Cerebellar cortex (tissue), 1 donor: ENCODE measurements at regions not wholly inside any gene's neighbourhood (a gene's known extent, or its start where the extent isn't known, plus 50 kb on each side); places are given as distances from the start of the nearest gene placed in this dataset.

Experiments
- DNase-seq: peaks from one replicate; pipeline ENCODE4 v3.0.0-alpha.2; 2015; ENCODE audit warnings: low spot score

DNA sequence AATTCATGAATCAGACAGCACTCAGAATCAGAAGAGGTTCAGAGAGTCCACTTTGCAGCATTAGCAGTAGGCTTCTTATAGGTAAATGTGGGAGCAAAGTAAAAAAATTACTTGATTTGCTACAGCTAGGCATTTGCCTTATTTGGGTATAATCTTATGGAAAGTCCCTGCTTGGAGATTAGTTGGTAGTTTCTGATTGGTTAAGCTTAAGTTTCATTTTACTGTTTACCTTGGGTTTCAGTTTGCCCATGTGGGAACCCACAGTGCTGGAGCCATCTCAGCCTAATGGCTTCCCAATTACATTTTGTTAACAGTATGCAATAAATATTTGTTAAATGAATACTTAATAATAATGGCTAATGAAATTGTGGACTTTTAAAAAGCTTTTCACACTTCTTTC is 311.0 kb upstream of the FLRT2 start:
- DNase-seq = no peak

DNA sequence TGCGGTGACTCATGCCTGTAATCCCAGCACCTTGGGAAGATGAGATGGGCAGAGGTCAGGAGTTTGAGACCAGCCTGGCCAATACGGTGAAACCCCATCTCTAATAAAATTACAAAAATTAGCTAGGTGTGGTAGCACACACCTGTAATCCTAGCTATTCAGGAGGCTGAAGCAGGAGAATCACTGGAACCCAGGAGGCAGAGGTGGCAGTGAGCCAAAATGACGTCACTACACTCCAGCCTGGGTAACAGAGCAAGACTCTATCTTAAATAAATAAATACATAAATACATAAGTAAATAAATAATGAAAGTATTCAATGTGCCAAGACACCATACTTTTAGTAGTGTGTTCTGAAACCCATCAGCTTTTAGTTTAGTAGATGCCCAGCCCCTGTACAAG is 308.1 kb upstream of the FLRT2 start:
- DNase-seq = no peak

DNA sequence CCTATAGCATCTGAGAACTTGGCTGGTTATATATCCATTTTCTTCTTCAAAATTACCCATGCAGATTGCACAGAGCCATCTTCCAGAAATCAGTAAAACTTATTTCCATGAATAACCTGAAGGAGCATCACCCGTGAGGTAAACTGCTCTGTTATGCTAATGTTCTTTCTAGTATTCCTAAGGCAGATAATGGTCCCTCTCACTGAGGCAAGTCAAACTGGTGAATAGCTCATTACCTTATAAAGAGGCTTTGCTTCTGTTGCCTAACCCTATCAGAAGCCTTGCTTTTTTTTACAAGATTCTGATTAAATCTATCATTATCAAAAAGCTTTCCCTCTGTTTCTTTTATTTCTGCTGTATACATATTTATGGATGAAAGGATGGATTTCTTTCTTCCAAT is 307.6 kb upstream of the FLRT2 start:
- no peak for DNase-seq

DNA sequence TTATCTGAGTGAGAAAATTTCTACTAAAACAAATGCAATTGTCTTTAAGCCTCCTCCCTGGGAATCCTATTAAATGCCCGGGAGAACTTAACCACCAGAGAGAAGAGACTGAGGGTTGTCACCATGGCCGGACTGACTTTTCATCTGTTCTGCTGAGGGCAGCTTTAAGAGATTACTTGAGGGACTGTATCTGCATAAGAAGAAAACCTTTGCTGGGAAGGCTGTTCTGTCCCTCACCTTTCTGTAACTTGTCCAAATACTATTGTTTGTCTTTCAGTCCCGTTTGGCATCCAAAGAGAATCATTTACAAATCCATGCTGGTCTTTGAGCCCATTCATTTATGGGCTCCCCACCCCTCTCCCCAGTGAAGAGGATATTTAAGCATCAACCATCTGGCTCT is 306.3 kb upstream of the FLRT2 start:
- DNase-seq = no peak

DNA sequence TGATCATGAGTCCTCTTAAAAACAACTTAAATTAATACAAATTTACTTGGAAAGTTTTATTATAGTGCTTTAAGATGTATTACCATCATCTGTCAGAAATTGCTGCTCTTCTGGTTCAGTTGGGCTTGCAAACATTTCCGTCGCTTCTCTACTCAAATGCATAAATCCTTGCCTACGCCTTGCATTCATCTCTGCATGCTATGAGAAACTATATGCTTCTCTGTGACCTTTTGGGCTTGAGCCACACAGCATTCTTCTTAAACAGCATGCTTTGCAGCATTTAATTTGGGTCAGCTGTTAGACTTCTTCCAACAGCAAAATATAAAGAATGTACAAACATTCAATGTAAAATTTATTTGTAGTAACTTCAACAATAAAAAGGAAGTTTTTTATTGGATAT is 305.7 kb upstream of the FLRT2 start:
- DNase-seq = no peak

DNA sequence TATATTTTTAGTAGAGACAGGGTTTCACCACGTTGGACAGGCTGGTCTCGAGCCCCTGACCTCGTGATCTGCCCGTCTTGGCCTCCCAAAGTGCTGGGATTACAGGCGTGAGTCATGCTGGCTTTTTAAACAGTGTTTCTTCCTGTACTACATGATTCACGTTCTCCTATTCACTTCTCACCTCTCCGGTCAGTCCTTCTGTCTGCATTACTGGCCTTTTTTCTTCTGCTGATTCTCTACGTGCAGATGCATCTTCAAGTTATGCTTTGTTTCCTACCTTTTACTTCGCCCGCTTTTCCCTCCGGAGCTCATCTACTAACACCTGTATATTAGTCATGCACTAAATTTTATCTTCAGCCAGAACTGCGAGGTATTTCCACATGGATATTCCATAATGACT is 296.2 kb upstream of the FLRT2 start:
- no peak for DNase-seq

DNA sequence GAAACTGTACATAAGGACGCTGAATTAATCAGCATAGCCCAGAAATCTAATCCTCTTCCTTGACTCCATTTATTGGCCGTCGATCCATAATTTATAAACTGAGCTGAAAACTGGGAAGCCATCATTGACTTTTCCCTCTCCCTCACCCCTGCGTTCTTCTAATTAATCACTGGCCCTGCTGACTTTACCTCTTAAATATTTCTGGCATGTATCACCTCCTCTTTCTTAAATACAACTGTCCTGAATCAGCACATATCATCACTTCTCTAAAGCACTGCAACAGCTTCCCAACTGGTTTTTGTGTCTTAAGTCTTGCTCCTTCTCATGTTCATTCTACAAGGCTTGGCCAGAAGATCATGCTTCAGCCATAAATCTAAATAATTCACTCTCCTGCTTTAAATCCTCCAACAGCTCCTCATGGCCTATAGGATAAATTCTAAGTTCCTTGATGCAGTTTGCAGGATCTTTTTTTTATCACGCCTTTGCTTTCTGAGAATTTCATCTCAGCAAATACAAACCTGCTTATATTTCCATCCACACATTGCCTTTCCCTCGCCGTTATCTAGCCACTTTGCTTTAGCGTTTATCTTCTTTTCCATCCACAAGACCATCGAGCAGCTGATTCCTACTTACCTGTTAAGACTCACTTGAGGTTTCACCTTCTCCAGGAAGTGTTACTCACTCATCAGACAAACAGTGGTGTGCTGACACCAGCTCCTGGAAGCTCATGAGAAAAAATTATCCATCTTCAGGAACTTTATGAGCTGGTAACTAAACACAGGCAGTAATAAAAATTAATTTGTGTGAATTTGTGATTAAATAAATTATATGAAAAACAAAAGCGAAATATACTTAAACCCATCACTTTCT is 295.6 kb upstream of the FLRT2 start:
- no peak for DNase-seq

DNA sequence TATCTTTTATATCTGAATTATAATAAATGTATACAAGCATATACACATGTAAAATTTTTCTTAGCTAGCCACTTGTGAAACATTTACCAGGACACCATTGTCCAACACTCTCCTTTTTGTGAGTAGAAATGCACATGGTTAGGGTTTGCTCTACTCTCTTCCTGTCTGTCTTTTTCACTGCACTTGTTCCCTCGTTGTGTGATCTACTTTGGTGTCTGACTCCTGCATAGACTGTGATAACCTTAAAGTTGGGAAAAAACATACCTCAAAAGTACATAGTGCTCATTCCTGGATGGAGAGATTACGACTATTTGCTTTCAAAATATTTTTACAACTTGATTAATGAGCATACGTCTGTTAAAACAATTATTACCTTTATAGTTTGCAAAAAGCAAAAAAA is 294.1 kb upstream of the FLRT2 start:
- DNase-seq = no peak

DNA sequence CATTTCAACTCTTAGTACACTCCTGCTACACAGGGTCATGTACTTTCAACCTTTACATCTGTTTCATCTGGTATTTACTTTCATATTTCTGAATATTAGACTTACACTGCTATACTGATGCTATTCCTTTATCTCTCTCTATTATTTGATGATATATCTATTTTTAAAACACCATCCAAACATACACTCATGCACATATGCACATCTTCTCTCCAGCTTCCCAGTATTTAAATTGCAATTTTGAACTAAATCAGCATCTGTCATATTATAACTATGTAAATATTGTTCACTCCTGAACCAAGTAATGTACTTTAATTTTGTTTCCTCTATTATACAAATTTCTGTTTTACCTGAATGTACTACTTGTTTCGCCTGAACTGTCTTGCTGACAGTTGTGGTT is 293.6 kb upstream of the FLRT2 start:
- DNase-seq = no peak

DNA sequence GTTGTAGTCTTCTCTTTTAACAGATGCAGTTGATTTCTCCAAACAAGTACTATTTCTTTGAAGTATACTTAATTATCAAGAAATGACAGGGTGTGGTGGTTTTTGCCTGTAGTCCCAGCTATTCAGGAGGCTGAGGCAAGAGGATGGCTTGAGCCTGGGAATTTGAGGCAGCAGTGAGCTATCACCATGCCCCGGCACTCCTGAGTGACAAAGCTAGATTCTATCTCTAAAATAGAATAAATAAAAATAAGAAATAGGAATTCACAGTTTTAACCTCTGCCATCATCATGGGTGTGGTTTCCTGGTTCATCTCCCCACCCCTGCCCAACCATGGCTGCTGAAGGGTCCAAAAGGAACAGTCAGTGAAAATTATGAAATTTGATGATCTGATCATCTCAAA is 290.2 kb upstream of the FLRT2 start:
- DNase-seq = no peak

DNA sequence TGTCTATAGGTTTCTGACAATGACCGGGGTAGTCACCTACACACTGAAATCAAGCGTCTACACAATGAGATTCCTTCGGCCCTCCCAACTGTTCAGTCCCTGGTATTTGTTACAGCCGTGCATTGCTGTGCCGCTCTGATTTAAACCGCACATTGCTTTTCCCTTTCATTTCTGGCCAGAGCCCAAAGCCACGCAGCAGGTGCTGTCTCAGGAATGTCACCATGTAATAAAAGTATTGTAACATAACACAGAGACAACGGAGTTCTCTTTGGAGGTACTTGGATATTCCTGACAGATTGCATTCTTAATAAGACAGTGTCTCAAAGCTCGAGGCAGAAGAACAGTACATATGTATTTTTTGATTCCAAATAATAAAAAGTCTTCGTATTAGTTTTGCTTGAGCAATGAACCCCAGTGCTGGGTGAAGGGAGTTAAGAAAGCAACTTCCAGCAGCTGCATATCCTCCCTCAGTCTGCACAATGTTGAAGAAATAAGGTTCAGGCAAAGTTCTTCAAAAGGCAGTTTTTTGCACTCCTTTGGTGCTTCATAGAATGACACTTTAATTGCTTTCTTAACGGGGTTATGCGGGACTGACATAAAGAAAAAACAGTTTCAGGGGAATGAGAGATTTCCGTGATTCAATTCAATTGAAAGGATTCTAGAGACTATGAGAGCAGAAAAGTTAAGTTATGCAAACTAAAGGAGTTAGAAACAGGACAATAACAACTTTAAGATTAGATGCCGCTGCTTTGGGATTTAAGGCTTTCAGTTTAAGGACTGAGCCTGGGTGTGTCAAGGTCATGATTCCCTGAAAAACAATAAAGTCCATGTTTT is 288.7 kb upstream of the FLRT2 start:
- no peak for DNase-seq

DNA sequence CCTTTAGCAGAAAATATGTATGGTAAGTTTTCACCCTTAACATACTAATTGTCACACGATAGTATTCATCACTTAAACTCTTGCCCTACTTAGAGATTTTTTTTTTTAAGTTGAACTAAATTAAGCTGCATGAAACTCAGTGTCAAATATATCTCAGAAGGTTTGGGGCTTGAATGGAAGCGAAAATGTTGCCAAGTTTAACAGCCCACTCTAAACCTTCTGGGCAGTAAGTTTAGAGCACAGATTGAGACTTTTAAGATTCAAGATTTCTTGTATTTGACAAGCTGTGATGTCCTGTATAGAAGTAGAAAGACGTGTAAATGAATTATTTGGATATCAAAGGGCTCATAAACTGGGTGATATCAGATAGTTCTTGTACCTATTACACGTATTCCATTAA is 287.3 kb upstream of the FLRT2 start:
- no peak for DNase-seq

DNA sequence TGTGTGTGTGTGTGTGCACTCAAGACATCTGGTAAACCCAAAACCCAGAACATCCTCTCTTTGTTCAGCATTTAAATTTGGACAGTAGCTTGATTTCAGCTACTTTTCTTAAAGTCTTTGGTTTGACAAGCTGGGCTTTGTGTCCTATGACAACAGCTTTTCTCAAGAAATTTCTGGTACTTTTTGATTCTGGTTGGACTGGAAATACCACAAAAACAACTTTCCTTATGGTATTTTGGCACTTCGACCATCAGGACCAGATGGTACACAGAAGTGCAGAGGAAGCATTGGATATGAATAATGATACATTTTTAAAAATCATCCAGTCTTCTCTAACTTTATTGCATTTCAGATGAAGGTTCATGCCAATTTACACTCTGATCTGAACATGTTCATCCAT is 286.6 kb upstream of the FLRT2 start:
- DNase-seq = no peak

DNA sequence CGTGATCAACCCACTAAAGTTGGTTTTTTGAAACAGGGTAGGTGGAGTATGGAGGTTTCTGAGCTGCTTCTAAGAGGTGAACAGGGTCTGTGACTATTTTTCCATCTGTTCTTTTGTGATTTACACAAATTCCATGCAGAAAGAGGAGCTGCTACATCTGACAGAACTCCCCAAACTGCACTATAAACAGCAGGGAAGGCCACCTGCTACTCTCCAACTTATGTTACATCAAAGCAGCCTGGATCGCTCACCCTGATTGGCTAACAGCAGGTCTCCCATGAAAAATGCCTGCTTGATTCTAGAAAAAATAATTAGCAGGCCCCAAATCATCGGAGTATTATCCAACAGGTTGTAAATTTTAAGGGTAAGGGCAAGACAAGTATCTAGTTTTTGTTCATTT is 282.9 kb upstream of the FLRT2 start:
- DNase-seq = no peak

DNA sequence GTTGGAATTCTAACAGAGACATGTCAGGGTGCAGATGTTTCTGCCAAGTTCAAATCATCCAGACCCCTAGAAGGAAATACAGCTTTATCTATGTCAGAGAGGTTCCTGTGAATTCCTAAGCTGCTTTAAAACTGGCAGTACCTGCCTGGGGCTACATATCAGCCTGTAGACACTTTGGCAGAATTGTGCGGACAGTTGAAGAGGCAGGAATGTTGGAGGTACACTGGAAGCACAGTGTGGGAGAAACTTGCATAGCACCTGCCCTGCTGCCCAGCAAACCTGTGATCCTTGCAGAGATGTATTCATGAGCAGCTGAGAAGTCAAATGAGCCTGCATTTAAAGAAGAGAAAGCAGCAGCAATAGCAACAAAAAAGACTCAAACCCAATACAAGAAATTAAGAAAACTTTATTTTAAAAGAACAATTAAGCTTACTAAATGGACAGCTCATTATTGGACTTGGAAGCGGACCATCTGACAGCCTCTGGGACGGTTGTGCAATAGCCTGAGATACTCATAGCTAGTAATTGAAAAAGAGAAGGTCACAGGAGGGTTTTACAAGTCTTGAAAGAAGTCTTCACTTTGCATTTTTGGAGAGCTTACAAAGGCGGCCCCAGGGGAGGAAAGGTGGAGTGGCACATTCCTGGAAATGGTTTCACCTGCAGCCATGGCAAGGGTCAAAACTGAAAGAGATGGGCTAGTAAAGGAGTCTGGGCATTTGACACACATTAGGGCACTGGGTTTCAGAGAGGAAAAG is 280.9 kb upstream of the FLRT2 start:
- DNase-seq = no peak

DNA sequence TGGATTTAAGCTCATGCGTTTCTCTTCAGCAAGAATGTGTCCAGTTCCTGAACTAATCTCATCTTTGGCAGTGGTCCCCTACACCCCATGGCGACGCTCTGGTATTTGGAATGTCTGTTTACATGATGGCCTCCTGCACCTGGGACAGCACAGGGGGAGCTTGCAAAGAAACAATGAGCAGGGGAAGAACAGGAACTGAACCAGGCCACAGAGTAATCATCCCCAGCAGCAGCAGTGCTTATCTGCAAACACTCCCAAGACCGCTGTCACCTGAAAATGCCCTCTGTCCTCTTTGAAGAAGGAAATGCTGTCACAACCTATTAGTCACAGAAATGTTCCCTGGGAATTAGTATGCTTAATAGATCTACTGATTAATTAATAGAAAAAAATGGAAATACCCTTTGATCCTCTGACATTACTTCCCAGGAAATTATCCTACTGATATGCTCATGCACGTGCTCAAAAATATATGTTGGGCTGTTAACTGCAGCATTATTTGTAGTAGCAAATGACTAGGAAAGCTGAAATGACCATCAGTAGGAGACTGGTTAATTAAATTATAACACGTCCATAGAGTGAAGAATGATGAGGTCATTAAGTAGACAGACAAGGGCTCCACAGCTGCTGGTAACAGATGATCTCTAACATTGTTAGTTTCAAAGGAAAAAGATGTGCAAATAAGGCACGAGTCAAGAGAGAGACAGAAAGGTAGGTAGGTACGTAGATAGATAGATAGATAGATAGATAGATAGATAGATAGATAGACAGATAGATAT is 279.3 kb upstream of the FLRT2 start:
- no peak for DNase-seq

DNA sequence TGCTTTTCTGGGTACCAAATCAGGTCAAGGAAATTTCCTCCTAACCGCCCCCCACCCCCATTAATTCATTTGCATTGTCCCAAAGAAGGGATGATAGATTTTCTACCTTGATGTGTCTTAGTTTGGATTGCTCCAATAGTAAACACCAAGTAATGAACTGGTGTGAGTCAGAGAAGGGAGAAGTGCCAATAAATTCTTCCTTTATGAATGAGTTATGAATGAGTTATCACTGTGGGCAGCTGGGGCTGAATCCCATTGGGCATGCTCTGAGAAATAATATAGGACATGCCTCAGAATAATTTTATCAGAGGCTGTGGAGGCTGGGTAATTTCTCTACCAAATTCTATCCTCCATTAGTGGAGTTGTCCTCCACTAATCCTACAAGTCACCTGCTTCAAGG is 277.9 kb upstream of the FLRT2 start:
- DNase-seq = no peak

DNA sequence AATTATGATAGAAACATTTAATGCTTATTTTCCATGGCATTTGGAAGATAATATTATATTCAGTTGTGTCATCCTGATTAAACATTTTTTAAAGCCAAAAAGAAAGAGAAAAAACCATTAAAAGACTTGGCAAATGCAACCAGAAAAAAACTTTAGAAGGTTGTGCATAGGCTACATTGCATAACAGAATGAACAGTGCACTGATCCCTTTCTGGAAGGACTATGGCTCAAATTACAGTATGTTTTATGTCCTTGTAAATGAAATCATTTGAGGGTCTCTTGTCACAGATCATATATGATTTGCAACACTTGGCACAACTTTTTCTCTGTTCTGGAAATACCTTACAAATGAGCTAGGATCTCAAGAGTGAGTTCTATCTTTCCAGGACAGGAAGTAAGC is 275.2 kb upstream of the FLRT2 start:
- no peak for DNase-seq

DNA sequence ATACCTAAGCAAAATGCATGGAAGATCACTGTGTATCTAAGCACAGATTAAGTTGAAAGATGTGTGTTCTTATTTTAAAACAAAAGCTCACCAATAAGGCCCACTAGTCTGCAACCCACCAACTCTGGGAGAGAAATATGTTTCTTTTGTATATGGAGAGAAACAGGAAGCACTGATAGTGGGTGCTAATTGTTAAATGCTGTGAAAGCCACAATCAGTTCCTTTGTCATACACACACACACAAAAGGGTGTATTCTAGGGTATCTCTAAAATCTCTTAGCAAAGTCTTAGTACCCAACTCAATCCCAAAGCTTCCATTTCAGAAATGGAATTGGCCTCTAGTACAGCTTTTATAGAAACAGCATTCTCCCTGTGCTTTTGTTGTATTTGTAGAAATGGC is 272.7 kb upstream of the FLRT2 start:
- no peak for DNase-seq

DNA sequence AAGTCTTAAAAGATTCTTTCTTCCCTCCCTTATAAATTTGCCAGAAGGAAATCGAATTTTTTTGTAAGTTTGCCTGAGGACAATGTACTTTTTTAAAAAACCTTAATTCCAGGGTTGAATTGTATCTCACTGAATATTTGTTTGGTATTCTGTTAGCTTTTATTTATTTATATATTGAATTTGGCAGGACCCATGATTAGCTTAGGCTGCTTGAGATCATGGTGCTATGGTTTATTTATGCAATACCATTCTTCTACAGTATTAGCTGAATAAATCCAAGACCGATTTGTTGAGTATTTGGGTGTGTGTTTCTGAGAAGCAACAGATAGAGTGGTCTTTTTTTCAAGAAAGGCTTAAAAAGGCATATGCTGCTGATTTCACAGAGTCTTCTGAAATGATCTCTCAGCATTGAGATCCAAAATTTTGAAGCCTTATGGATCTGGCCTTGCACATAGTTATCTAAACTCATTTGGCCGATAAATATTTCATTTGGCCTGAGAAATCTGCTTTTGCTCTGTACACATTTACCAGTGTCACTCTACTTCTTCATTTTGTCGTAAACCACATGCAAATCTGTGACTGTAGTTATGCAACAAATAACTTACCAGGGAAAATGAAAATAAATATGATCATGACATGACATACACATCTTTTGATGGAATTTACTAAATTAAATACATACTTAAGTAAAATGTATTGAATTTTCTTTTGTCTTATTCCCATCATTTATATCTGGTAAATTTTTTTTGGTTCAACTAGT is 265.8 kb upstream of the FLRT2 start:
- DNase-seq = no peak

DNA sequence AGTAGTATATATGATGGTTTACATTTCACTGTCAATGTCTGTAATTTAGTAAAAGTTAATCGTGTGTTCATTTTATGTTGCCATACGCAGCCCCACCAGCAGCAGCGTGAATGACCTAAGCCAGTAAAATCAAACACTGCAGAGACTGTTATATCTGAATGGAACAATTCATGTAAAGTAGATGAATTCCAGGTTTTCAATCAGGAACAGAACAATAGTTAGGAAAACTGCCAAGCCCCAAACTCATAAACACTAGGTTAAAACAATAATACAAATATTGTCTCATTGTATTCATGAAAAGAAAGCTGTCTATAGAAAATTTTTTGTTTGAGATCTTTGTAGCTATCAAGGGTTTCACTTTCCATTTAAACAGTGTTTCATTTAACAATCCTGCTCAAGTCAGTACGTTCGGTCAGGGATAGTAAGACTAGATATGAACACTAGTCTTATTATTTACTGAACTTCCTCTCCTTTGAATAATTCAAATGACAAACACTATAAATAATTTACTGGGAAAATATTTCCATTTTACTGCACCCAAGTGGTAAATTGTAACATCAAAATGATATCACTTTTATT is 256.8 kb upstream of the FLRT2 start:
- no peak for DNase-seq
